HEK293 (cell line): ENCODE measurements at regions not wholly inside any gene's neighbourhood (a gene's known extent, or its start where the extent isn't known, plus 50 kb on each side); places are given as distances from the start of the nearest gene placed in this dataset.

ENCODE experiments used
- CTCF ChIA-PET: fragments of 350-600 bp; formaldehyde crosslinking; extraction: SDS; loops from one replicate; lab custom pipeline; 2021; ENCODE audit warnings: antibody characterized with exemption; lab: Yijun Ruan, JAX
- POLR2A ChIA-PET: fragments of 300-600 bp; formaldehyde crosslinking; extraction: SDS; loops from one replicate; lab custom pipeline; 2020; ENCODE audit warnings: antibody characterized with exemption, inconsistent platforms; lab: Yijun Ruan, JAX
- H3K27ac ChIP-seq: fragments of 200-500 bp; sonication (Bioruptor generic); 2 replicates; pipeline ENCODE4 v1.5.1; 2014; ENCODE audit warnings: low read depth, low read length, control low read depth, inconsistent platforms; ENCODE audit errors: extremely low read depth
- H3K36me3 ChIP-seq, 2 experiments: fragments of 200-500 bp in 1 of 2; sonication (Bioruptor generic) in 1 of 2; 1 replicate in 1 of 2; 2 replicates in 1 of 2; pipeline ENCODE4 v1.5.1; 2014 to 2017; ENCODE audit warnings: inconsistent platforms in 2 of 2, low read length in 2 of 2; ENCODE audit not compliant: control insufficient read depth in 2 of 2, insufficient read depth in 1 of 2
- H3K4me1 ChIP-seq: fragments of 200-500 bp; sonication (Bioruptor generic); 2 replicates; pipeline ENCODE4 v1.5.1; 2014; ENCODE audit warnings: mild to moderate bottlenecking, low read length, inconsistent platforms; ENCODE audit not compliant: control insufficient read depth, insufficient read depth
- H3K4me3 ChIP-seq: 2 replicates; pipeline ENCODE4 v1.5.1; 2011; ENCODE audit warnings: low read depth, mild to moderate bottlenecking, control low read depth, low read length, moderate library complexity
- H3K9me3 ChIP-seq: fragments of 200-500 bp; sonication (Bioruptor generic); 2 replicates; pipeline ENCODE4 v1.5.1; 2014; ENCODE audit warnings: low read depth, low read length, inconsistent platforms; ENCODE audit not compliant: control insufficient read depth, insufficient read depth
- GFI1B ChIP-seq: fragments of 450-650 bp; formaldehyde crosslinking; IDR thresholded peaks from 2 replicates; pipeline ENCODE4 v1.5.1; 2016; ENCODE audit warnings: missing biosample characterization, missing genetic modification characterization
- GLIS2 ChIP-seq: fragments of 450-650 bp; formaldehyde crosslinking; IDR thresholded peaks from 2 replicates; pipeline ENCODE4 v1.5.1; 2016; ENCODE audit warnings: missing biosample characterization, missing genetic modification characterization
- HOXC10 ChIP-seq: sonication (generic); formaldehyde crosslinking; IDR thresholded peaks from 2 replicates; pipeline ENCODE4 v1.8.1; 2023; ENCODE audit warnings: mild to moderate bottlenecking, missing genetic modification reagents
- INSM2 ChIP-seq: fragments of 450-650 bp; formaldehyde crosslinking; IDR thresholded peaks from 2 replicates; pipeline ENCODE4 v1.5.1; 2016; ENCODE audit warnings: missing biosample characterization, missing genetic modification characterization
- KLF16 ChIP-seq: fragments of 450-650 bp; formaldehyde crosslinking; IDR thresholded peaks from 2 replicates; pipeline ENCODE4 v1.5.1; 2017; ENCODE audit warnings: missing biosample characterization, missing genetic modification characterization
- KLF9 ChIP-seq: fragments of 450-650 bp; formaldehyde crosslinking; IDR thresholded peaks from 2 replicates; pipeline ENCODE4 v1.5.1; 2016; ENCODE audit warnings: missing biosample characterization, missing genetic modification characterization, low read depth
- PRDM1 ChIP-seq: fragments of 450-650 bp; formaldehyde crosslinking; IDR thresholded peaks from 2 replicates; pipeline ENCODE4; 2016; ENCODE audit warnings: missing biosample characterization, missing genetic modification characterization
- REPIN1 ChIP-seq: fragments of 450-650 bp; formaldehyde crosslinking; IDR thresholded peaks from 2 replicates; pipeline ENCODE4 v1.5.1; 2017; ENCODE audit warnings: missing biosample characterization, missing genetic modification characterization, low read depth
- SALL2 ChIP-seq: fragments of 450-650 bp; formaldehyde crosslinking; IDR thresholded peaks from 2 replicates; pipeline ENCODE4 v1.5.0; 2017; ENCODE audit warnings: missing biosample characterization, mild to moderate bottlenecking, missing genetic modification characterization, borderline replicate concordance
- SCRT1 ChIP-seq: fragments of 450-650 bp; formaldehyde crosslinking; IDR thresholded peaks from 2 replicates; pipeline ENCODE4 v1.5.1; 2016; ENCODE audit warnings: missing biosample characterization, missing genetic modification characterization, borderline replicate concordance
- ZBTB17 ChIP-seq: fragments of 450-650 bp; formaldehyde crosslinking; IDR thresholded peaks from 2 replicates; pipeline ENCODE4 v1.5.1; 2016; ENCODE audit warnings: missing biosample characterization, missing genetic modification characterization
- ZBTB20 ChIP-seq: fragments of 450-650 bp; formaldehyde crosslinking; IDR thresholded peaks from 2 replicates; pipeline ENCODE4 v1.5.1; 2016; ENCODE audit warnings: missing biosample characterization, missing genetic modification characterization
- ZFP37 ChIP-seq: fragments of 450-650 bp; formaldehyde crosslinking; IDR thresholded peaks from 2 replicates; pipeline ENCODE4 v1.5.1; 2016; ENCODE audit warnings: missing biosample characterization, missing genetic modification characterization
- ZNF138 ChIP-seq: fragments of 450-650 bp; formaldehyde crosslinking; IDR thresholded peaks from 2 replicates; pipeline ENCODE4 v1.5.1; 2016; ENCODE audit warnings: missing biosample characterization, missing genetic modification characterization, borderline replicate concordance
- ZNF155 ChIP-seq: fragments of 450-650 bp; formaldehyde crosslinking; IDR thresholded peaks from 2 replicates; pipeline ENCODE4 v1.5.1; 2016; ENCODE audit warnings: missing biosample characterization, missing genetic modification characterization
- ZNF266 ChIP-seq: fragments of 450-650 bp; formaldehyde crosslinking; IDR thresholded peaks from 2 replicates; pipeline ENCODE4 v1.5.1; 2016; ENCODE audit warnings: missing biosample characterization, missing genetic modification characterization, low read depth
- ZNF302 ChIP-seq: fragments of 450-650 bp; formaldehyde crosslinking; IDR thresholded peaks from 2 replicates; pipeline ENCODE4 v1.5.1; 2016; ENCODE audit warnings: missing biosample characterization, missing genetic modification characterization, low read depth
- ZNF335 ChIP-seq: fragments of 450-650 bp; formaldehyde crosslinking; conservative IDR thresholded peaks from 2 replicates; pipeline ENCODE4 v1.5.1; 2016; ENCODE audit warnings: missing biosample characterization, missing genetic modification characterization
- ZNF501 ChIP-seq: fragments of 450-650 bp; formaldehyde crosslinking; IDR thresholded peaks from 2 replicates; pipeline ENCODE4 v1.5.1; 2016; ENCODE audit warnings: missing biosample characterization, missing genetic modification characterization
- ZNF510 ChIP-seq: fragments of 450-650 bp; formaldehyde crosslinking; IDR thresholded peaks from 2 replicates; pipeline ENCODE4 v1.5.1; 2018; ENCODE audit warnings: mild to moderate bottlenecking, missing genetic modification characterization, missing biosample characterization; ENCODE audit not compliant: insufficient replicate concordance
- ZNF513 ChIP-seq: fragments of 450-650 bp; IDR thresholded peaks from 2 replicates; pipeline ENCODE4 v1.5.1; 2018; ENCODE audit warnings: missing biosample characterization, missing genetic modification characterization
- ZNF596 ChIP-seq: fragments of 450-650 bp; IDR thresholded peaks from 2 replicates; pipeline ENCODE4 v1.5.0; 2018; ENCODE audit warnings: missing biosample characterization, mild to moderate bottlenecking, missing genetic modification characterization, moderate library complexity
- ZNF654 ChIP-seq: fragments of 450-650 bp; formaldehyde crosslinking; IDR thresholded peaks from 2 replicates; pipeline ENCODE4 v1.5.1; 2016; ENCODE audit warnings: low read depth, missing biosample characterization, missing genetic modification characterization
- ZNF670 ChIP-seq: fragments of 450-650 bp; formaldehyde crosslinking; IDR thresholded peaks from 2 replicates; pipeline ENCODE4 v1.5.1; 2016; ENCODE audit warnings: missing biosample characterization, missing genetic modification characterization, low read depth
- ZNF837 ChIP-seq: fragments of 450-650 bp; formaldehyde crosslinking; IDR thresholded peaks from 2 replicates; pipeline ENCODE4 v1.5.1; 2016; ENCODE audit warnings: missing biosample characterization, missing genetic modification characterization
- ZSCAN23 ChIP-seq: fragments of 450-650 bp; formaldehyde crosslinking; IDR thresholded peaks from 2 replicates; pipeline ENCODE4 v1.5.1; 2016; ENCODE audit warnings: missing biosample characterization, missing genetic modification characterization
- ZXDB ChIP-seq: fragments of 450-650 bp; formaldehyde crosslinking; IDR thresholded peaks from 2 replicates; pipeline ENCODE4 v1.5.1; 2016; ENCODE audit warnings: missing biosample characterization, missing genetic modification characterization

GRCh38 chr5:25005431-25005830 is 360.7 kb upstream of the CDH10 start (continued):
- TF ChIP-seq GFI1B (tag by site-specific recombination) (no peak), ZXDB (tag by site-specific recombination) (no peak), ZFP37 (tag by site-specific recombination) (no peak)
- TF ChIP-seq, all 188 proteins: peak for 0

GRCh38 chr5:25002371-25002770 is 357.6 kb upstream of the CDH10 start:
- TF ChIP-seq ZNF837 (tag by site-specific recombination): no peak
- Histone ChIP-seq H3K4me1 (no peaks in the 10 kb centered on the region), H3K9me3 (no peaks in the 10 kb centered on the region), H3K36me3 (no peaks in the 10 kb centered on the region), H3K4me3 (no peak overlapping the region), H3K27ac (no peak overlapping the region)
- ChIA-PET POLR2A (no interaction called here), CTCF (interaction anchor here (0.7 kb wide), 1 partner anchor 17 kb away, joined by 4 read pairs; no protein-coding TSS in a partner anchor)

GRCh38 chr5:24999732-25000131 is 355.0 kb upstream of the CDH10 start:
- no peaks in the 10 kb centered on the region for H3K4me1 ChIP-seq
- POLR2A ChIA-PET: no interaction called here
- H3K4me3 ChIP-seq: no peak overlapping the region
- no peak for TF ChIP-seq ZNF596
- no peak for TF ChIP-seq ZNF335
- TF ChIP-seq GFI1B (tag by site-specific recombination): no peak
- no peak for TF ChIP-seq KLF16 (tag by site-specific recombination)
- no peak for TF ChIP-seq ZNF155
- no peak for TF ChIP-seq ZNF138 (tag by site-specific recombination)
- TF ChIP-seq ZNF266 (tag by site-specific recombination): no peak
- TF ChIP-seq SALL2 (tag by site-specific recombination): no peak
- TF ChIP-seq SCRT1: no peak
- no peak for TF ChIP-seq ZBTB17 (tag by site-specific recombination)
- no peak for TF ChIP-seq ZNF501 (tag by site-specific recombination)
- TF ChIP-seq REPIN1 (tag by site-specific recombination): no peak
- H3K9me3 ChIP-seq: no peaks in the 10 kb centered on the region
- H3K36me3 ChIP-seq: no peaks in the 10 kb centered on the region
- no peak overlapping the region for H3K27ac ChIP-seq
- CTCF ChIA-PET: interaction anchor here (1.2 kb wide), 1 partner anchor 10 kb away, joined by 8 read pairs; no protein-coding TSS in a partner anchor

- Histone ChIP-seq H3K36me3 (no peaks in the 10 kb centered on the region), H3K4me3 (no peak overlapping the region), H3K4me1 (no peaks in the 10 kb centered on the region), H3K9me3 (no peaks in the 10 kb centered on the region), H3K27ac (no peak overlapping the region)
- CTCF ChIA-PET: interaction anchor here (0.6 kb wide), 1 partner anchor 93 kb away, joined by 3 read pairs; no protein-coding TSS in a partner anchor
- no peak for TF ChIP-seq PRDM1 (tag by site-specific recombination)
- no peak for TF ChIP-seq INSM2
- POLR2A ChIA-PET: no interaction called here
Observed at GRCh38 chr5:24998641-24999040, 353.9 kb upstream of the CDH10 start.

- no peaks in the 10 kb centered on the region for H3K4me1 ChIP-seq
- no peaks in the 10 kb centered on the region for H3K36me3 ChIP-seq
- H3K4me3 ChIP-seq: no peak overlapping the region
- CTCF ChIA-PET: no interaction called here
- POLR2A ChIA-PET: no interaction called here
- no peak overlapping the region for H3K27ac ChIP-seq
- H3K9me3 ChIP-seq: no peaks in the 10 kb centered on the region
- no peak for TF ChIP-seq GLIS2 (tag by site-specific recombination)
- no peak for TF ChIP-seq ZBTB20
- no peak for TF ChIP-seq HOXC10 (CRISPR knock-in tag)
- no peak for TF ChIP-seq ZSCAN23 (tag by site-specific recombination)
- no peak for TF ChIP-seq ZNF510 (tag by site-specific recombination)
- TF ChIP-seq ZNF302 (tag by site-specific recombination): no peak
- no peak for TF ChIP-seq ZNF670
- no peak for TF ChIP-seq KLF9 (tag by site-specific recombination)
- TF ChIP-seq ZNF654: no peak
- TF ChIP-seq ZNF513 (tag by site-specific recombination): no peak
Observed at GRCh38 chr5:24986326-24986725, 341.5 kb upstream of the CDH10 start.
